HCT116 (cell line): ENCODE measurements at regions not wholly inside any gene's neighbourhood (a gene's known extent, or its start where the extent isn't known, plus 50 kb on each side); places are given as distances from the start of the nearest gene placed in this dataset.

ENCODE experiments used
- CBX3 ChIP-seq: IDR thresholded peaks from 2 replicates; pipeline ENCODE4 v1.6.1; 2012; ENCODE audit warnings: low read depth
- CEBPB ChIP-seq: IDR thresholded peaks from 2 replicates; pipeline ENCODE4 v1.6.1; 2012; ENCODE audit warnings: low read depth
- CTCF ChIP-seq, 3 experiments: fragments of 200-600 bp in 1 of 3; sonication (generic) in 1 of 3; IDR thresholded peaks in 2 of 3; conservative IDR thresholded peaks in 1 of 3; 2 replicates each; pipeline ENCODE4 v1.5.1; 2012 to 2017; ENCODE audit warnings: low read depth in 2 of 3, low read length in 2 of 3, antibody characterized with exemption in 1 of 3, borderline replicate concordance in 1 of 3, control low read depth in 1 of 3, mild to moderate bottlenecking in 1 of 3, mixed read lengths in 1 of 3, mixed run types in 1 of 3, moderate library complexity in 1 of 3; ENCODE audit not compliant: insufficient read depth in 1 of 3
- EZH2 ChIP-seq: fragments of 200-600 bp; sonication (generic); IDR thresholded peaks from 2 replicates; pipeline ENCODE4 v1.6.1; 2017; ENCODE audit warnings: antibody characterized with exemption, mixed run types
- FOSL1 ChIP-seq: IDR thresholded peaks from 2 replicates; pipeline ENCODE4 v1.6.1; 2012; ENCODE audit warnings: low read depth
- JUND ChIP-seq: IDR thresholded peaks from 2 replicates; pipeline ENCODE4 v1.6.1; 2012
- POLR2A ChIP-seq: IDR thresholded peaks from 2 replicates; pipeline ENCODE4 v1.7.0; 2011; ENCODE audit warnings: borderline replicate concordance; ENCODE audit not compliant: insufficient read depth, insufficient read length; ENCODE audit errors: extremely low read depth
- POLR2AphosphoS5 ChIP-seq: IDR thresholded peaks from 2 replicates; pipeline ENCODE4 v1.6.1; 2011; ENCODE audit warnings: mild to moderate bottlenecking, low read depth, low read length, moderate library complexity
- RAD21 ChIP-seq: IDR thresholded peaks from 2 replicates; pipeline ENCODE4 v1.6.1; 2012; ENCODE audit warnings: low read depth, mild to moderate bottlenecking
- SRF ChIP-seq: IDR thresholded peaks from 2 replicates; pipeline ENCODE4 v1.6.1; 2012; ENCODE audit warnings: low read depth
- TCF7L2 ChIP-seq: IDR thresholded peaks from 2 replicates; pipeline ENCODE4 v1.7.0; 2011; ENCODE audit warnings: borderline replicate concordance, inconsistent platforms; ENCODE audit not compliant: insufficient read depth, insufficient read length; ENCODE audit errors: extremely low read depth
- TF ChIP-seq, protein P1 (sequence below): IDR thresholded peaks from 2 replicates; pipeline ENCODE4 v1.6.1; 2012
- TF ChIP-seq, protein P2 (sequence below): IDR thresholded peaks from 2 replicates; pipeline ENCODE4 v1.6.1; 2011; ENCODE audit warnings: mild to moderate bottlenecking, low read length, moderate library complexity; ENCODE audit not compliant: insufficient replicate concordance; ENCODE audit errors: extremely low read depth

DNA sequence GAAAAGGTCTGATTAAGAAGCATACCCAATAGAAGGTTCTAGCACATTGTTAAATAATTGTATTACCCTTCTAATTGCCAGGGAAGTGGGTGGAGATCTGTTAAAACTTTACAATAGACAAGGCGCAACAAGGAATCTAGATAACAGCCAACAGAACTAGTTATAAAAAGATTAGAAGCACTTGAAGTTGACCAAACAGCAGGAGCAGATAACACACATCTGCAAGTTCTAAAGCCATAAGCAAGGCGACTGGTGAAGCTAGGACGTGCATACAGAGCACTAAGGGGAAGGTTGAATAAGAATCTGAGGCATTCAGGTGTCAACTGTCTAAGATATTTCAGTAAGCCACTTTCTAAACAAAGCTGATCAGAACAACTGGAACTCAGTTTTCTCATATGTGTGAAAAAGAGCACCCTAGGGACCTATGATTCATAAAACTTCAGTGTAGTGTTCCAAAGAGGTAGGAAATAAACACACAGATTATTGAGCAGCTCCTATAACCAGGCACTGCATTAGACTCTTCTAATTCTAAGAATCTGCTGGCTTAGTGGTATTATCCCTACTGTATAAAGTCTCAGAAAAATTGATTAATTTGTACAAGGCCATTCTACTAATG lies 111.2 kb downstream of the SAMD9 start:
- TF ChIP-seq CTCF (IDR thresholded peaks at IDR 0.05 in 2 of 3, conservative IDR thresholded peaks at IDR 0.05 in 1 of 3; ENCODE audit: borderline replicate concordance in 1 of 3, insufficient read depth in 1 of 3, low read depth in 2 of 3, low read length in 2 of 3) = no peak
- TF ChIP-seq POLR2A = no peak
- no peak for TF ChIP-seq RAD21
- TF ChIP-seq CEBPB = no peak
- no peak for TF ChIP-seq FOSL1
- TF ChIP-seq JUND = no peak
- no peak for TF ChIP-seq EZH2
- no peak for TF ChIP-seq CBX3
- no peak for TF ChIP-seq POLR2AphosphoS5
- TF ChIP-seq SRF = no peak
- TF ChIP-seq, protein P1, sequence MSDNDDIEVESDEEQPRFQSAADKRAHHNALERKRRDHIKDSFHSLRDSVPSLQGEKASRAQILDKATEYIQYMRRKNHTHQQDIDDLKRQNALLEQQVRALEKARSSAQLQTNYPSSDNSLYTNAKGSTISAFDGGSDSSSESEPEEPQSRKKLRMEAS = no peak
- no peak for TF ChIP-seq TCF7L2
- TF ChIP-seq, protein P2, sequence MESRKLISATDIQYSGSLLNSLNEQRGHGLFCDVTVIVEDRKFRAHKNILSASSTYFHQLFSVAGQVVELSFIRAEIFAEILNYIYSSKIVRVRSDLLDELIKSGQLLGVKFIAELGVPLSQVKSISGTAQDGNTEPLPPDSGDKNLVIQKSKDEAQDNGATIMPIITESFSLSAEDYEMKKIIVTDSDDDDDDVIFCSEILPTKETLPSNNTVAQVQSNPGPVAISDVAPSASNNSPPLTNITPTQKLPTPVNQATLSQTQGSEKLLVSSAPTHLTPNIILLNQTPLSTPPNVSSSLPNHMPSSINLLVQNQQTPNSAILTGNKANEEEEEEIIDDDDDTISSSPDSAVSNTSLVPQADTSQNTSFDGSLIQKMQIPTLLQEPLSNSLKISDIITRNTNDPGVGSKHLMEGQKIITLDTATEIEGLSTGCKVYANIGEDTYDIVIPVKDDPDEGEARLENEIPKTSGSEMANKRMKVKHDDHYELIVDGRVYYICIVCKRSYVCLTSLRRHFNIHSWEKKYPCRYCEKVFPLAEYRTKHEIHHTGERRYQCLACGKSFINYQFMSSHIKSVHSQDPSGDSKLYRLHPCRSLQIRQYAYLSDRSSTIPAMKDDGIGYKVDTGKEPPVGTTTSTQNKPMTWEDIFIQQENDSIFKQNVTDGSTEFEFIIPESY = no peak
